ENCODE measurements at regions not wholly inside any gene's neighbourhood (a gene's known extent, or its start where the extent isn't known, plus 50 kb on each side); places are given as distances from the start of the nearest gene placed in this dataset.

- TF ChIP-seq CTCF (conservative IDR thresholded peaks at IDR 0.05) (no peak), EZH2 (IDR thresholded peaks at IDR 0.05; ENCODE audit: low read depth) (no peak)
Observed at GRCh38 chr11:27570542-27570941, 64.0 kb upstream of the LIN7C start.
